Prostate gland (tissue), 1 donor: ENCODE measurements at regions not wholly inside any gene's neighbourhood (a gene's known extent, or its start where the extent isn't known, plus 50 kb on each side); places are given as distances from the start of the nearest gene placed in this dataset.

Experiments
- POLR2A ChIP-seq: fragments of 450-650 bp; IDR thresholded peaks from one replicate; pipeline ENCODE4 v1.6.1; 2016; ENCODE audit warnings: antibody characterized with exemption, mild to moderate bottlenecking
- POLR2AphosphoS5 ChIP-seq: sonication (generic); formaldehyde crosslinking; IDR thresholded peaks from one replicate; pipeline ENCODE4 v1.6.1; 2017; ENCODE audit warnings: antibody characterized with exemption

- TF ChIP-seq POLR2AphosphoS5 (no peak), POLR2A (no peak)
These were observed 461.3 kb downstream of the ENC1 start for GRCh38 chr5:74179179-74179578.
